HEK293 (cell line): ENCODE measurements at regions not wholly inside any gene's neighbourhood (a gene's known extent, or its start where the extent isn't known, plus 50 kb on each side); places are given as distances from the start of the nearest gene placed in this dataset.

ENCODE experiments used
- CTCF ChIA-PET: fragments of 350-600 bp; formaldehyde crosslinking; extraction: SDS; loops from one replicate; lab custom pipeline; 2021; ENCODE audit warnings: antibody characterized with exemption; lab: Yijun Ruan, JAX
- POLR2A ChIA-PET: fragments of 300-600 bp; formaldehyde crosslinking; extraction: SDS; loops from one replicate; lab custom pipeline; 2020; ENCODE audit warnings: antibody characterized with exemption, inconsistent platforms; lab: Yijun Ruan, JAX
- H3K27ac ChIP-seq: fragments of 200-500 bp; sonication (Bioruptor generic); 2 replicates; pipeline ENCODE4 v1.5.1; 2014; ENCODE audit warnings: low read depth, low read length, control low read depth, inconsistent platforms; ENCODE audit errors: extremely low read depth
- H3K36me3 ChIP-seq, 2 experiments: fragments of 200-500 bp in 1 of 2; sonication (Bioruptor generic) in 1 of 2; 1 replicate in 1 of 2; 2 replicates in 1 of 2; pipeline ENCODE4 v1.5.1; 2014 to 2017; ENCODE audit warnings: inconsistent platforms in 2 of 2, low read length in 2 of 2; ENCODE audit not compliant: control insufficient read depth in 2 of 2, insufficient read depth in 1 of 2
- H3K4me1 ChIP-seq: fragments of 200-500 bp; sonication (Bioruptor generic); 2 replicates; pipeline ENCODE4 v1.5.1; 2014; ENCODE audit warnings: mild to moderate bottlenecking, low read length, inconsistent platforms; ENCODE audit not compliant: control insufficient read depth, insufficient read depth
- H3K4me3 ChIP-seq: 2 replicates; pipeline ENCODE4 v1.5.1; 2011; ENCODE audit warnings: low read depth, mild to moderate bottlenecking, control low read depth, low read length, moderate library complexity
- H3K9me3 ChIP-seq: fragments of 200-500 bp; sonication (Bioruptor generic); 2 replicates; pipeline ENCODE4 v1.5.1; 2014; ENCODE audit warnings: low read depth, low read length, inconsistent platforms; ENCODE audit not compliant: control insufficient read depth, insufficient read depth
- ATF2 ChIP-seq: fragments of 450-650 bp; formaldehyde crosslinking; IDR thresholded peaks from 2 replicates; pipeline ENCODE4 v1.5.1; 2016; ENCODE audit warnings: missing biosample characterization, missing genetic modification characterization, low read depth
- KLF7 ChIP-seq: fragments of 450-650 bp; formaldehyde crosslinking; IDR thresholded peaks from 2 replicates; pipeline ENCODE4 v1.5.1; 2016; ENCODE audit warnings: missing biosample characterization, missing genetic modification characterization, borderline replicate concordance
- KLF8 ChIP-seq: fragments of 450-650 bp; formaldehyde crosslinking; IDR thresholded peaks from 2 replicates; pipeline ENCODE4 v1.5.1; 2016; ENCODE audit warnings: missing biosample characterization, missing genetic modification characterization
- SALL2 ChIP-seq: fragments of 450-650 bp; formaldehyde crosslinking; IDR thresholded peaks from 2 replicates; pipeline ENCODE4 v1.5.0; 2017; ENCODE audit warnings: missing biosample characterization, mild to moderate bottlenecking, missing genetic modification characterization, borderline replicate concordance
- SP7 ChIP-seq: fragments of 450-650 bp; formaldehyde crosslinking; IDR thresholded peaks from 2 replicates; pipeline ENCODE4 v1.5.1; 2016; ENCODE audit warnings: missing biosample characterization, missing genetic modification characterization
- WT1 ChIP-seq: fragments of 450-650 bp; formaldehyde crosslinking; IDR thresholded peaks from 2 replicates; pipeline ENCODE4 v1.5.1; 2016; ENCODE audit warnings: missing biosample characterization, missing genetic modification characterization
- ZBTB17 ChIP-seq: fragments of 450-650 bp; formaldehyde crosslinking; IDR thresholded peaks from 2 replicates; pipeline ENCODE4 v1.5.1; 2016; ENCODE audit warnings: missing biosample characterization, missing genetic modification characterization
- ZNF146 ChIP-seq: fragments of 450-650 bp; formaldehyde crosslinking; IDR thresholded peaks from 2 replicates; pipeline ENCODE4 v1.5.1; 2016; ENCODE audit warnings: missing biosample characterization, missing genetic modification characterization
- ZNF423 ChIP-seq: fragments of 450-650 bp; formaldehyde crosslinking; IDR thresholded peaks from 2 replicates; pipeline ENCODE4 v1.5.1; 2016; ENCODE audit warnings: missing biosample characterization, missing genetic modification characterization
- ZNF513 ChIP-seq: fragments of 450-650 bp; IDR thresholded peaks from 2 replicates; pipeline ENCODE4 v1.5.1; 2018; ENCODE audit warnings: missing biosample characterization, missing genetic modification characterization
- ZNF529 ChIP-seq: fragments of 450-650 bp; formaldehyde crosslinking; IDR thresholded peaks from 2 replicates; pipeline ENCODE4 v1.5.1; 2017; ENCODE audit warnings: missing genetic modification characterization, missing biosample characterization; ENCODE audit not compliant: insufficient replicate concordance
- ZNF561 ChIP-seq: fragments of 450-650 bp; IDR thresholded peaks from 2 replicates; pipeline ENCODE4 v1.5.1; 2018; ENCODE audit warnings: missing biosample characterization, missing genetic modification characterization, borderline replicate concordance
- ZNF704 ChIP-seq: fragments of 450-650 bp; formaldehyde crosslinking; IDR thresholded peaks from 2 replicates; pipeline ENCODE4 v1.5.1; 2016; ENCODE audit warnings: missing biosample characterization, missing genetic modification characterization
- ZNF747 ChIP-seq: fragments of 450-650 bp; formaldehyde crosslinking; IDR thresholded peaks from 2 replicates; pipeline ENCODE4 v1.5.1; 2016; ENCODE audit warnings: missing biosample characterization, missing genetic modification characterization
- ZNF792 ChIP-seq: fragments of 450-650 bp; formaldehyde crosslinking; IDR thresholded peaks from 2 replicates; pipeline ENCODE4 v1.5.1; 2016; ENCODE audit warnings: missing biosample characterization, missing genetic modification characterization
- ZSCAN16 ChIP-seq: fragments of 450-650 bp; formaldehyde crosslinking; IDR thresholded peaks from 2 replicates; pipeline ENCODE4 v1.5.1; 2016; ENCODE audit warnings: missing biosample characterization, missing genetic modification characterization
- ZXDB ChIP-seq: fragments of 450-650 bp; formaldehyde crosslinking; IDR thresholded peaks from 2 replicates; pipeline ENCODE4 v1.5.1; 2016; ENCODE audit warnings: missing biosample characterization, missing genetic modification characterization
- TF ChIP-seq, protein P1 (sequence below): fragments of 450-650 bp; formaldehyde crosslinking; IDR thresholded peaks from 2 replicates; pipeline ENCODE4 v1.5.1; 2016; ENCODE audit warnings: missing biosample characterization, missing genetic modification characterization
- TF ChIP-seq, protein P2 (sequence below): fragments of 450-650 bp; formaldehyde crosslinking; IDR thresholded peaks from 2 replicates; pipeline ENCODE4 v1.5.1; 2016; ENCODE audit warnings: missing biosample characterization, missing genetic modification characterization

DNA sequence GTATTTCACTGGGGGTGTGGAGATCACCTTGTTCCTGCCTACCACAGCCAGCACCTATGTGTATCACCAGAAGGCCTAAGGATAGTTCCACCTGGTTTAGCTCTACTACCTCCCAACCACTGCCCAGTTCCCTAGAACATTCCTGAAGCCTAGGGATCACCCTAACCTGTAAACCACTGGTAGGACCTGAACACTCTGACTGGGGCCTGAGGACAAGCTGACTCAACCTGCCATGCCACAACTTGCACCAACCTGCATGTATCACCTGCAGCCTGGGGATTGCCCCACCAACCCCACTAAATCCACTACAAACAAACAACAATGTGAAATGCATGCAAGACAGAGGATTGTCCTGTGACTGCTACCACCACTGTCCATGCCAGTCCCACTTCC, 128.1 kb downstream of the KIF2B start (continued):
- TF ChIP-seq ATF2 = no peak
- no peak for TF ChIP-seq SP7 (tag by site-specific recombination)
- no peak for TF ChIP-seq SALL2 (tag by site-specific recombination)
- TF ChIP-seq, protein P1, sequence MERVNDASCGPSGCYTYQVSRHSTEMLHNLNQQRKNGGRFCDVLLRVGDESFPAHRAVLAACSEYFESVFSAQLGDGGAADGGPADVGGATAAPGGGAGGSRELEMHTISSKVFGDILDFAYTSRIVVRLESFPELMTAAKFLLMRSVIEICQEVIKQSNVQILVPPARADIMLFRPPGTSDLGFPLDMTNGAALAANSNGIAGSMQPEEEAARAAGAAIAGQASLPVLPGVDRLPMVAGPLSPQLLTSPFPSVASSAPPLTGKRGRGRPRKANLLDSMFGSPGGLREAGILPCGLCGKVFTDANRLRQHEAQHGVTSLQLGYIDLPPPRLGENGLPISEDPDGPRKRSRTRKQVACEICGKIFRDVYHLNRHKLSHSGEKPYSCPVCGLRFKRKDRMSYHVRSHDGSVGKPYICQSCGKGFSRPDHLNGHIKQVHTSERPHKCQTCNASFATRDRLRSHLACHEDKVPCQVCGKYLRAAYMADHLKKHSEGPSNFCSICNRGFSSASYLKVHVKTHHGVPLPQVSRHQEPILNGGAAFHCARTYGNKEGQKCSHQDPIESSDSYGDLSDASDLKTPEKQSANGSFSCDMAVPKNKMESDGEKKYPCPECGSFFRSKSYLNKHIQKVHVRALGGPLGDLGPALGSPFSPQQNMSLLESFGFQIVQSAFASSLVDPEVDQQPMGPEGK = no peak
- no peak for TF ChIP-seq ZNF513
- TF ChIP-seq KLF7 = no peak
- no peak for TF ChIP-seq WT1 (tag by site-specific recombination)
- no peak for TF ChIP-seq ZNF747 (tag by site-specific recombination)
- TF ChIP-seq, all 188 proteins: peak for 0

GRCh38 chr17:53971361-53971760, 148.6 kb downstream of the KIF2B start:
- TF ChIP-seq ZNF529 (tag by site-specific recombination) (no peak), ZNF423 (tag by site-specific recombination) (no peak), ZNF561 (tag by site-specific recombination) (no peak), ZXDB (tag by site-specific recombination) (no peak), ZNF146 (no peak), KLF8 (tag by site-specific recombination) (no peak), ZBTB17 (tag by site-specific recombination) (no peak)
- TF ChIP-seq, protein P2, sequence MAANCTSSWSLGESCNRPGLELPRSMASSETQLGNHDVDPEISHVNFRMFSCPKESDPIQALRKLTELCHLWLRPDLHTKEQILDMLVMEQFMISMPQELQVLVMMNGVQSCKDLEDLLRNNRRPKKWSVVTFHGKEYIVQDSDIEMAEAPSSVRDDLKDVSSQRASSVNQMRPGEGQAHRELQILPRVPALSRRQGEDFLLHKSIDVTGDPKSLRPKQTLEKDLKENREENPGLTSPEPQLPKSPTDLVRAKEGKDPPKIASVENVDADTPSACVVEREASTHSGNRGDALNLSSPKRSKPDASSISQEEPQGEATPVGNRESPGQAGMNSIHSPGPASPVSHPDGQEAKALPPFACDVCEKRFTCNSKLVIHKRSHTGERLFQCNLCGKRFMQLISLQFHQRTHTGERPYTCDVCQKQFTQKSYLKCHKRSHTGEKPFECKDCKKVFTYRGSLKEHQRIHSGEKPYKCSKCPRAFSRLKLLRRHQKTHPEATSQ (tag by site-specific recombination) = no peak
- Histone ChIP-seq H3K36me3 (no peaks in the 10 kb centered on the region), H3K9me3 (no peaks in the 10 kb centered on the region), H3K4me1 (no peaks in the 10 kb centered on the region), H3K27ac (no peak overlapping the region), H3K4me3 (no peak overlapping the region)
- POLR2A ChIA-PET = no interaction called here
- CTCF ChIA-PET = no interaction called here

GRCh38 chr17:53979991-53980390, 157.3 kb downstream of the KIF2B start:
- Histone ChIP-seq H3K27ac (no peak overlapping the region), H3K9me3 (no peaks in the 10 kb centered on the region), H3K4me1 (no peaks in the 10 kb centered on the region), H3K36me3 (no peaks in the 10 kb centered on the region), H3K4me3 (no peak overlapping the region)
- TF ChIP-seq ZNF704 (tag by site-specific recombination) (no peak), ZSCAN16 (no peak), ZNF792 (no peak)
- CTCF ChIA-PET = no interaction called here
- POLR2A ChIA-PET = no interaction called here
